H1 (cell line): ENCODE measurements at regions not wholly inside any gene's neighbourhood (a gene's known extent, or its start where the extent isn't known, plus 50 kb on each side); places are given as distances from the start of the nearest gene placed in this dataset.

ENCODE experiments used
- CTCF ChIA-PET: fragments of 300-600 bp; sonication (Branson Sonifier 250); formaldehyde crosslinking; loops from one replicate; lab custom pipeline; 2021; ENCODE audit not compliant: partially characterized antibody; lab: Charles Lee
- POLR2A ChIA-PET: fragments of 300-600 bp; sonication (Branson Sonifier 250); formaldehyde crosslinking; loops from one replicate; lab custom pipeline; 2021; ENCODE audit warnings: inconsistent platforms; ENCODE audit not compliant: partially characterized antibody; lab: Charles Lee
- DNase-seq, 2 experiments: peaks; one replicate each; pipeline versions ENCODE4 v3.0.0 to v3.0.0-alpha.2; 2010 to 2022; ENCODE audit warnings: low spot score in 2 of 2, low read depth in 1 of 2, mixed read lengths in 1 of 2
- FAIRE-seq: peaks from 2 replicates; lab custom pipeline; 2011; peaks lifted over from hg19 to GRCh38; lab: Jason Lieb, UNC
- H2AFZ ChIP-seq: 2 replicates; pipeline ENCODE4 v1.8.1; 2012; ENCODE audit warnings: low read length, inconsistent platforms
- H2AK5ac ChIP-seq: 2 replicates; pipeline ENCODE4 v1.6.1; 2013; ENCODE audit warnings: low read depth, low read length
- H2BK120ac ChIP-seq: replicated peaks from 2 replicates; pipeline ENCODE3; 2013; ENCODE audit warnings: low read depth, low read length, inconsistent platforms
- H2BK12ac ChIP-seq: 2 replicates; pipeline ENCODE4 v1.6.1; 2013; ENCODE audit warnings: low read depth, low read length
- H2BK15ac ChIP-seq: 2 replicates; pipeline ENCODE4 v1.6.1; 2013; ENCODE audit warnings: low read length
- H2BK20ac ChIP-seq: 2 replicates; pipeline ENCODE4 v1.6.1; 2013; ENCODE audit warnings: low read length
- H2BK5ac ChIP-seq: 2 replicates; pipeline ENCODE4 v1.6.1; 2013; ENCODE audit warnings: low read depth, low read length
- H3K14ac ChIP-seq: 2 replicates; pipeline ENCODE4 v1.6.1; 2013; ENCODE audit warnings: inconsistent platforms; ENCODE audit not compliant: insufficient read length
- H3K18ac ChIP-seq: 2 replicates; pipeline ENCODE4 v1.6.1; 2013; ENCODE audit warnings: low read length; ENCODE audit errors: extremely low read depth
- H3K23ac ChIP-seq: 2 replicates; pipeline ENCODE4 v1.6.1; 2013; ENCODE audit warnings: inconsistent platforms; ENCODE audit not compliant: insufficient read length
- H3K23me2 ChIP-seq: 2 replicates; pipeline ENCODE4 v1.6.1; 2013; ENCODE audit warnings: low read depth, low read length
- H3K27ac ChIP-seq: 2 replicates; pipeline ENCODE4 v1.6.1; 2011; ENCODE audit warnings: low read depth, low read length, inconsistent platforms
- H3K27me3 ChIP-seq, 4 experiments: replicated peaks in 1 of 4; 1 replicate in 1 of 4; 2 replicates in 3 of 4; pipeline versions ENCODE4 v1.6.1 to v1.8.1; 2011 to 2013; ENCODE audit warnings: low read length in 3 of 4, mild to moderate bottlenecking in 3 of 4, inconsistent platforms in 2 of 4, mixed read lengths in 2 of 4, moderate library complexity in 1 of 4; ENCODE audit not compliant: control insufficient read depth in 3 of 4, insufficient read depth in 3 of 4; ENCODE audit errors: extremely low read depth in 1 of 4
- H3K36me3 ChIP-seq, 4 experiments: 2 replicates each; pipeline versions ENCODE4 v1.6.1 to v1.8.1; 2011 to 2013; ENCODE audit warnings: mild to moderate bottlenecking in 4 of 4, low read length in 3 of 4, moderate library complexity in 2 of 4, control low read depth in 1 of 4, inconsistent platforms in 1 of 4; ENCODE audit not compliant: insufficient read depth in 4 of 4, control insufficient read depth in 2 of 4
- H3K4ac ChIP-seq: replicated peaks from 2 replicates; pipeline ENCODE3; 2013; ENCODE audit warnings: low read length, low read depth, mixed read lengths, inconsistent platforms; ENCODE audit not compliant: insufficient read length
- H3K4me1 ChIP-seq, 4 experiments: replicated peaks in 1 of 4; 1 replicate in 1 of 4; 2 replicates in 3 of 4; pipeline versions ENCODE4 v1.6.1 to v1.8.1; 2011 to 2013; ENCODE audit warnings: low read length in 3 of 4, inconsistent platforms in 2 of 4, mixed read lengths in 1 of 4; ENCODE audit not compliant: insufficient read depth in 4 of 4, control insufficient read depth in 3 of 4
- H3K4me2 ChIP-seq, 2 experiments: 2 replicates each; pipeline versions ENCODE4 v1.6.1 to v1.8.1; 2011 to 2013; ENCODE audit warnings: low read depth in 2 of 2, low read length in 2 of 2, control low read depth in 1 of 2, inconsistent platforms in 1 of 2, mild to moderate bottlenecking in 1 of 2; ENCODE audit not compliant: insufficient read depth in 1 of 2
- H3K4me3 ChIP-seq, 4 experiments: fragments of 200-600, 300-600 bp in 1 of 4; sonication (generic), shearing (Covaris generic), sonication (Bioruptor Twin) in 1 of 4; 2 replicates each; pipeline versions ENCODE4 v1.5.1 to v1.8.1; 2011 to 2016; ENCODE audit warnings: low read length in 4 of 4, low read depth in 3 of 4, control low read depth in 2 of 4, inconsistent platforms in 2 of 4, mild to moderate bottlenecking in 2 of 4, mixed read lengths in 1 of 4, moderate library complexity in 1 of 4; ENCODE audit not compliant: insufficient read depth in 2 of 4; ENCODE audit errors: extremely low read depth in 1 of 4
- H3K56ac ChIP-seq: replicated peaks from 2 replicates; pipeline ENCODE3; 2013; ENCODE audit warnings: low read depth, mild to moderate bottlenecking, mixed read lengths, low read length, inconsistent platforms; ENCODE audit not compliant: insufficient read length
- H3K79me1 ChIP-seq: 2 replicates; pipeline ENCODE4 v1.6.1; 2013; ENCODE audit warnings: low read depth, low read length, control low read depth
- H3K79me2 ChIP-seq, 2 experiments: 2 replicates each; pipeline versions ENCODE4 v1.6.1 to v1.8.1; 2012 to 2013; ENCODE audit warnings: low read length in 2 of 2, mild to moderate bottlenecking in 2 of 2, inconsistent platforms in 1 of 2; ENCODE audit not compliant: insufficient read depth in 2 of 2, control insufficient read depth in 1 of 2
- H3K9ac ChIP-seq, 4 experiments: replicated peaks in 1 of 4; 1 replicate in 1 of 4; 2 replicates in 3 of 4; pipeline versions ENCODE4 v1.6.1 to v1.8.1; 2011 to 2013; ENCODE audit warnings: low read depth in 3 of 4, low read length in 3 of 4, control low read depth in 2 of 4, mild to moderate bottlenecking in 2 of 4, moderate library complexity in 2 of 4, inconsistent platforms in 1 of 4; ENCODE audit errors: extremely low read depth in 1 of 4
- H3K9me3 ChIP-seq, 2 experiments: 2 replicates each; pipeline versions ENCODE4 v1.6.1 to v1.8.1; 2012 to 2013; ENCODE audit warnings: mild to moderate bottlenecking in 2 of 2, moderate library complexity in 2 of 2, control low read depth in 1 of 2, inconsistent platforms in 1 of 2, low read depth in 1 of 2, low read length in 1 of 2, mixed read lengths in 1 of 2; ENCODE audit not compliant: insufficient read depth in 2 of 2
- H4K20me1 ChIP-seq, 2 experiments: replicated peaks in 1 of 2; 2 replicates each; pipeline versions ENCODE3 to v1.8.1; 2011 to 2013; ENCODE audit warnings: inconsistent platforms in 2 of 2, low read length in 2 of 2, mild to moderate bottlenecking in 1 of 2; ENCODE audit not compliant: insufficient read depth in 2 of 2, control insufficient read depth in 1 of 2
- H4K5ac ChIP-seq: 2 replicates; pipeline ENCODE4 v1.6.1; 2013; ENCODE audit warnings: low read length, low read depth, mixed read lengths, inconsistent platforms; ENCODE audit not compliant: insufficient read length
- H4K8ac ChIP-seq: 2 replicates; pipeline ENCODE4 v1.8.0; 2013; ENCODE audit warnings: mild to moderate bottlenecking, moderate library complexity, low read length, inconsistent platforms; ENCODE audit not compliant: insufficient read depth; ENCODE audit errors: extremely low read depth
- H4K91ac ChIP-seq: replicated peaks from 2 replicates; pipeline ENCODE3; 2013; ENCODE audit warnings: low read length, mixed read lengths, inconsistent platforms; ENCODE audit not compliant: insufficient read length
- ASH2L ChIP-seq: fragments of 200-600, 300-600 bp; sonication (generic); IDR thresholded peaks from one replicate; pipeline ENCODE4 v1.7.1; 2017; ENCODE audit warnings: low read length
- ATF3 ChIP-seq: IDR thresholded peaks from 2 replicates; pipeline ENCODE4 v1.6.1; 2011; ENCODE audit warnings: low read depth, mild to moderate bottlenecking, low read length; ENCODE audit not compliant: insufficient read depth
- CREB1 ChIP-seq: IDR thresholded peaks from 2 replicates; pipeline ENCODE4 v1.6.1; 2012; ENCODE audit warnings: inconsistent platforms
- GTF2F1 ChIP-seq: IDR thresholded peaks from 2 replicates; pipeline ENCODE4 v1.6.1; 2012; ENCODE audit warnings: low read depth, low read length, improper control_type of control experiment, borderline replicate concordance
- POU5F1 ChIP-seq: IDR thresholded peaks from 2 replicates; pipeline ENCODE4 v1.6.1; 2011; ENCODE audit warnings: low read depth, mild to moderate bottlenecking, low read length, moderate library complexity
- RAD21 ChIP-seq, 2 experiments: IDR thresholded peaks in 1 of 2; conservative IDR thresholded peaks in 1 of 2; 2 replicates each; pipeline ENCODE4 v1.6.1; 2011; ENCODE audit warnings: low read depth in 2 of 2, low read length in 2 of 2, improper control_type of control experiment in 1 of 2, inconsistent platforms in 1 of 2, mild to moderate bottlenecking in 1 of 2, moderate library complexity in 1 of 2
- RBBP5 ChIP-seq: IDR thresholded peaks from 2 replicates; pipeline ENCODE4 v1.7.1; 2012; ENCODE audit warnings: low read depth, mild to moderate bottlenecking, inconsistent platforms, low read length, moderate library complexity, borderline replicate concordance
- SRF ChIP-seq: IDR thresholded peaks from 2 replicates; pipeline ENCODE4 v1.6.1; 2011; ENCODE audit warnings: mild to moderate bottlenecking, low read depth, low read length, moderate library complexity
- SUZ12 ChIP-seq: fragments of 200-600 bp; sonication (generic); IDR thresholded peaks from 2 replicates; pipeline ENCODE4 v1.6.1; 2012; ENCODE audit warnings: mild to moderate bottlenecking, inconsistent platforms, low read length, moderate library complexity, mixed read lengths
- YY1 ChIP-seq: IDR thresholded peaks from 2 replicates; pipeline ENCODE4 v1.6.1; 2011; ENCODE audit warnings: low read depth, mild to moderate bottlenecking, low read length
- TF ChIP-seq, protein P1 (sequence below): IDR thresholded peaks from 2 replicates; pipeline ENCODE4 v1.6.1; 2011; ENCODE audit warnings: low read length, improper control_type of control experiment

DNA sequence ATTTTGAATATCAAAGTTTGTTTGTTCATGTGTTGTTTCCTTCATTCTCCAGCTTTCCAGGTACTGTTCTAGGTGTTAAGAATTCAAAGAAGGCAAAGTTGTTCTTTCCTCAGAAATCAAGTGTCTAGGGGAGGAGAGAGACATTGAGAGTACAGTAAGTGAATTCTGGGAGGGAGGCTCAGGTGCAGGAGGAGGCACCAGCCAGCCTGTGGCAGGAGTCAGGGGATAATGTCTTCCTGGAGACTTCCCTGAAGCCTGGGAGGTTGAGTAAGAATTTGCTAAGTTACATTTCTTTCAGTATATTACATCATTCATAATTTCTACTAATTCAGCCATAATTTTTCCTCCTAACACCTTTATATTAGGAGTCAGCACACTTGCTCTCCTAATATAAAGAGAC is 462.1 kb downstream of the TDRD15 start:
- H3K36me3 ChIP-seq = no peaks in the 10 kb centered on the region
- no peak overlapping the region for H2BK120ac ChIP-seq
- ChIA-PET POLR2A (no interaction called here), CTCF (no interaction called here)
- H3K18ac ChIP-seq = no peak overlapping the region
- H3K79me1 ChIP-seq = no peaks in the 10 kb centered on the region
- H4K5ac ChIP-seq = no peak overlapping the region
- peaks cover 0 to 4% (median 2%) of the 10 kb centered on the region in 4 experiments; a peak in 3 of 7 replicates for H3K4me1 ChIP-seq
- H3K4me2 ChIP-seq = no peak overlapping the region
- no peak overlapping the region for H3K14ac ChIP-seq
- 0 out of 2 replicates have a peak overlapping the region, but pooled peaks have one; percentile 56 for H2AFZ ChIP-seq
- H3K9ac ChIP-seq = no peak overlapping the region
- H4K91ac ChIP-seq = no peak overlapping the region
- H3K23ac ChIP-seq = no peak overlapping the region
- no peaks in the 10 kb centered on the region for H4K20me1 ChIP-seq
- no peak overlapping the region for H4K8ac ChIP-seq
- DNase-seq (no peak), FAIRE-seq (no peak)
- no peak overlapping the region for H3K27ac ChIP-seq
- H2BK15ac ChIP-seq = no peak overlapping the region
- TF ChIP-seq CREB1 (no peak), POU5F1 (no peak), RBBP5 (no peak), ATF3 (no peak), RAD21 (IDR thresholded peaks at IDR 0.05 in 1 of 2, conservative IDR thresholded peaks at IDR 0.05 in 1 of 2; ENCODE audit: low read depth in 2 of 2, low read length in 2 of 2) (no peak), SRF (no peak), GTF2F1 (no peak), ASH2L (no peak), YY1 (no peak), SUZ12 (no peak)
- TF ChIP-seq, protein P1, sequence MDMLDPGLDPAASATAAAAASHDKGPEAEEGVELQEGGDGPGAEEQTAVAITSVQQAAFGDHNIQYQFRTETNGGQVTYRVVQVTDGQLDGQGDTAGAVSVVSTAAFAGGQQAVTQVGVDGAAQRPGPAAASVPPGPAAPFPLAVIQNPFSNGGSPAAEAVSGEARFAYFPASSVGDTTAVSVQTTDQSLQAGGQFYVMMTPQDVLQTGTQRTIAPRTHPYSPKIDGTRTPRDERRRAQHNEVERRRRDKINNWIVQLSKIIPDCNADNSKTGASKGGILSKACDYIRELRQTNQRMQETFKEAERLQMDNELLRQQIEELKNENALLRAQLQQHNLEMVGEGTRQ = no peak
- no peak overlapping the region for H2BK20ac ChIP-seq
- H3K27me3 ChIP-seq = no peaks in the 10 kb centered on the region
- no peak overlapping the region for H2AK5ac ChIP-seq
- H3K4me3 ChIP-seq = no peak overlapping the region
- no peak overlapping the region for H2BK5ac ChIP-seq
- H3K9me3 ChIP-seq = no peaks in the 10 kb centered on the region
- no peak overlapping the region for H3K4ac ChIP-seq
- H3K79me2 ChIP-seq = no peaks in the 10 kb centered on the region
- H2BK12ac ChIP-seq = no peak overlapping the region
- no peak overlapping the region for H3K56ac ChIP-seq
- no peaks in the 10 kb centered on the region for H3K23me2 ChIP-seq
